HEK293 (cell line): ENCODE measurements at regions not wholly inside any gene's neighbourhood (a gene's known extent, or its start where the extent isn't known, plus 50 kb on each side); places are given as distances from the start of the nearest gene placed in this dataset.

ENCODE experiments used
- CTCF ChIA-PET: fragments of 350-600 bp; formaldehyde crosslinking; extraction: SDS; loops from one replicate; lab custom pipeline; 2021; ENCODE audit warnings: antibody characterized with exemption; lab: Yijun Ruan, JAX
- POLR2A ChIA-PET: fragments of 300-600 bp; formaldehyde crosslinking; extraction: SDS; loops from one replicate; lab custom pipeline; 2020; ENCODE audit warnings: antibody characterized with exemption, inconsistent platforms; lab: Yijun Ruan, JAX
- H3K27ac ChIP-seq: fragments of 200-500 bp; sonication (Bioruptor generic); 2 replicates; pipeline ENCODE4 v1.5.1; 2014; ENCODE audit warnings: low read depth, low read length, control low read depth, inconsistent platforms; ENCODE audit errors: extremely low read depth
- H3K36me3 ChIP-seq, 2 experiments: fragments of 200-500 bp in 1 of 2; sonication (Bioruptor generic) in 1 of 2; 1 replicate in 1 of 2; 2 replicates in 1 of 2; pipeline ENCODE4 v1.5.1; 2014 to 2017; ENCODE audit warnings: inconsistent platforms in 2 of 2, low read length in 2 of 2; ENCODE audit not compliant: control insufficient read depth in 2 of 2, insufficient read depth in 1 of 2
- H3K4me1 ChIP-seq: fragments of 200-500 bp; sonication (Bioruptor generic); 2 replicates; pipeline ENCODE4 v1.5.1; 2014; ENCODE audit warnings: mild to moderate bottlenecking, low read length, inconsistent platforms; ENCODE audit not compliant: control insufficient read depth, insufficient read depth
- H3K4me3 ChIP-seq: 2 replicates; pipeline ENCODE4 v1.5.1; 2011; ENCODE audit warnings: low read depth, mild to moderate bottlenecking, control low read depth, low read length, moderate library complexity
- H3K9me3 ChIP-seq: fragments of 200-500 bp; sonication (Bioruptor generic); 2 replicates; pipeline ENCODE4 v1.5.1; 2014; ENCODE audit warnings: low read depth, low read length, inconsistent platforms; ENCODE audit not compliant: control insufficient read depth, insufficient read depth
- KLF16 ChIP-seq: fragments of 450-650 bp; formaldehyde crosslinking; IDR thresholded peaks from 2 replicates; pipeline ENCODE4 v1.5.1; 2017; ENCODE audit warnings: missing biosample characterization, missing genetic modification characterization
- KLF7 ChIP-seq: fragments of 450-650 bp; formaldehyde crosslinking; IDR thresholded peaks from 2 replicates; pipeline ENCODE4 v1.5.1; 2016; ENCODE audit warnings: missing biosample characterization, missing genetic modification characterization, borderline replicate concordance
- MZF1 ChIP-seq: fragments of 450-650 bp; formaldehyde crosslinking; IDR thresholded peaks from 2 replicates; pipeline ENCODE4 v1.5.1; 2017; ENCODE audit warnings: missing biosample characterization, missing genetic modification characterization, borderline replicate concordance
- OSR2 ChIP-seq: fragments of 450-650 bp; formaldehyde crosslinking; IDR thresholded peaks from 2 replicates; pipeline ENCODE4 v1.5.1; 2016; ENCODE audit warnings: missing biosample characterization, missing genetic modification characterization
- TRIM28 ChIP-seq: IDR thresholded peaks from 2 replicates; pipeline ENCODE4 v1.6.1; 2011; ENCODE audit warnings: low read length, control low read depth, borderline replicate concordance
- ZIC2 ChIP-seq: fragments of 450-650 bp; formaldehyde crosslinking; IDR thresholded peaks from 2 replicates; pipeline ENCODE4 v1.5.1; 2016; ENCODE audit warnings: missing biosample characterization, missing genetic modification characterization
- ZNF132 ChIP-seq: fragments of 450-650 bp; formaldehyde crosslinking; IDR thresholded peaks from 2 replicates; pipeline ENCODE4 v1.5.1; 2017; ENCODE audit warnings: missing biosample characterization, missing genetic modification characterization, borderline replicate concordance
- ZNF211 ChIP-seq: fragments of 450-650 bp; formaldehyde crosslinking; IDR thresholded peaks from 2 replicates; pipeline ENCODE4 v1.5.1; 2016; ENCODE audit warnings: low read depth, missing biosample characterization, missing genetic modification characterization
- ZNF214 ChIP-seq: fragments of 450-650 bp; formaldehyde crosslinking; IDR thresholded peaks from 2 replicates; pipeline ENCODE4 v1.5.1; 2017; ENCODE audit warnings: missing biosample characterization, mild to moderate bottlenecking, missing genetic modification characterization, borderline replicate concordance
- ZNF221 ChIP-seq: fragments of 450-650 bp; formaldehyde crosslinking; IDR thresholded peaks from 2 replicates; pipeline ENCODE4 v1.5.1; 2017; ENCODE audit warnings: missing biosample characterization, missing genetic modification characterization, borderline replicate concordance
- ZNF311 ChIP-seq: fragments of 450-650 bp; formaldehyde crosslinking; IDR thresholded peaks from 2 replicates; pipeline ENCODE4 v1.5.1; 2017; ENCODE audit warnings: missing biosample characterization, missing genetic modification characterization, borderline replicate concordance
- ZNF366 ChIP-seq: fragments of 450-650 bp; formaldehyde crosslinking; conservative IDR thresholded peaks from 2 replicates; pipeline ENCODE4 v1.5.1; 2016; ENCODE audit warnings: missing biosample characterization, missing genetic modification characterization
- ZNF621 ChIP-seq: fragments of 450-650 bp; formaldehyde crosslinking; IDR thresholded peaks from 2 replicates; pipeline ENCODE4 v1.5.1; 2017; ENCODE audit warnings: missing biosample characterization, missing genetic modification characterization
- ZNF677 ChIP-seq: fragments of 450-650 bp; IDR thresholded peaks from 2 replicates; pipeline ENCODE4 v1.5.0; 2018; ENCODE audit warnings: missing biosample characterization, mild to moderate bottlenecking, missing genetic modification characterization, moderate library complexity
- ZNF747 ChIP-seq: fragments of 450-650 bp; formaldehyde crosslinking; IDR thresholded peaks from 2 replicates; pipeline ENCODE4 v1.5.1; 2016; ENCODE audit warnings: missing biosample characterization, missing genetic modification characterization
- TF ChIP-seq, protein P1 (sequence below): fragments of 450-650 bp; formaldehyde crosslinking; IDR thresholded peaks from 2 replicates; pipeline ENCODE4 v1.5.1; 2017; ENCODE audit warnings: missing biosample characterization, missing genetic modification characterization
- TF ChIP-seq, protein P2 (sequence below): fragments of 450-650 bp; formaldehyde crosslinking; IDR thresholded peaks from 2 replicates; pipeline ENCODE4 v1.5.1; 2016; ENCODE audit warnings: missing biosample characterization, missing genetic modification characterization
- TF ChIP-seq, protein P3 (sequence below): fragments of 450-650 bp; formaldehyde crosslinking; IDR thresholded peaks from 2 replicates; pipeline ENCODE4 v1.5.1; 2016; ENCODE audit warnings: missing biosample characterization, missing genetic modification characterization

DNA sequence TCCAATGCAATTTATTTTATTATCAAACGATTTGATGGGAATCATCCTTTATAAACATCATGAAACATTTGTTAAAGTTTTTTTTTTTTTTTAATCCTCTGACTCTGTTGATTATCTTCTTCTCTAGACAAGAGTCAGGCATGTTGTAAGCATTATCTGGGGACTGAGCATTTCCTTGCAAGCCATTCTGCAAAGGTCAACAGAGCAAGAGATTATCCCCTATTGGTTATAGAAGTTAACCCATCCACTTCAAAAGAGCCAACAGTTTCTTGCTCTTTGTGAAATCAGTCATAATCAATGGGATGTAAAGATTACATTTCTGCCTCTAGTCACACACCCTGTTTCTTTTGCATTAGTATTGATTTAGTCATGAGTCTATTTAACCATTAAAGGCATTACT lies 368.8 kb upstream of the ADGRL4 start (continued):
- TF ChIP-seq, protein P1, sequence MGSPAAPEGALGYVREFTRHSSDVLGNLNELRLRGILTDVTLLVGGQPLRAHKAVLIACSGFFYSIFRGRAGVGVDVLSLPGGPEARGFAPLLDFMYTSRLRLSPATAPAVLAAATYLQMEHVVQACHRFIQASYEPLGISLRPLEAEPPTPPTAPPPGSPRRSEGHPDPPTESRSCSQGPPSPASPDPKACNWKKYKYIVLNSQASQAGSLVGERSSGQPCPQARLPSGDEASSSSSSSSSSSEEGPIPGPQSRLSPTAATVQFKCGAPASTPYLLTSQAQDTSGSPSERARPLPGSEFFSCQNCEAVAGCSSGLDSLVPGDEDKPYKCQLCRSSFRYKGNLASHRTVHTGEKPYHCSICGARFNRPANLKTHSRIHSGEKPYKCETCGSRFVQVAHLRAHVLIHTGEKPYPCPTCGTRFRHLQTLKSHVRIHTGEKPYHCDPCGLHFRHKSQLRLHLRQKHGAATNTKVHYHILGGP (tag by site-specific recombination) = no peak
- TF ChIP-seq OSR2 (tag by site-specific recombination) (no peak), TRIM28 (no peak), ZNF132 (tag by site-specific recombination) (no peak), ZIC2 (tag by site-specific recombination) (no peak), ZNF677 (tag by site-specific recombination) (no peak), ZNF211 (tag by site-specific recombination) (no peak)
- TF ChIP-seq, protein P2, sequence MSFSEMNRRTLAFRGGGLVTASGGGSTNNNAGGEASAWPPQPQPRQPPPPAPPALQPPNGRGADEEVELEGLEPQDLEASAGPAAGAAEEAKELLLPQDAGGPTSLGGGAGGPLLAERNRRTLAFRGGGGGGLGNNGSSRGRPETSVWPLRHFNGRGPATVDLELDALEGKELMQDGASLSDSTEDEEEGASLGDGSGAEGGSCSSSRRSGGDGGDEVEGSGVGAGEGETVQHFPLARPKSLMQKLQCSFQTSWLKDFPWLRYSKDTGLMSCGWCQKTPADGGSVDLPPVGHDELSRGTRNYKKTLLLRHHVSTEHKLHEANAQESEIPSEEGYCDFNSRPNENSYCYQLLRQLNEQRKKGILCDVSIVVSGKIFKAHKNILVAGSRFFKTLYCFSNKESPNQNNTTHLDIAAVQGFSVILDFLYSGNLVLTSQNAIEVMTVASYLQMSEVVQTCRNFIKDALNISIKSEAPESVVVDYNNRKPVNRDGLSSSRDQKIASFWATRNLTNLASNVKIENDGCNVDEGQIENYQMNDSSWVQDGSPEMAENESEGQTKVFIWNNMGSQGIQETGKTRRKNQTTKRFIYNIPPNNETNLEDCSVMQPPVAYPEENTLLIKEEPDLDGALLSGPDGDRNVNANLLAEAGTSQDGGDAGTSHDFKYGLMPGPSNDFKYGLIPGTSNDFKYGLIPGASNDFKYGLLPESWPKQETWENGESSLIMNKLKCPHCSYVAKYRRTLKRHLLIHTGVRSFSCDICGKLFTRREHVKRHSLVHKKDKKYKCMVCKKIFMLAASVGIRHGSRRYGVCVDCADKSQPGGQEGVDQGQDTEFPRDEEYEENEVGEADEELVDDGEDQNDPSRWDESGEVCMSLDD = no peak

DNA sequence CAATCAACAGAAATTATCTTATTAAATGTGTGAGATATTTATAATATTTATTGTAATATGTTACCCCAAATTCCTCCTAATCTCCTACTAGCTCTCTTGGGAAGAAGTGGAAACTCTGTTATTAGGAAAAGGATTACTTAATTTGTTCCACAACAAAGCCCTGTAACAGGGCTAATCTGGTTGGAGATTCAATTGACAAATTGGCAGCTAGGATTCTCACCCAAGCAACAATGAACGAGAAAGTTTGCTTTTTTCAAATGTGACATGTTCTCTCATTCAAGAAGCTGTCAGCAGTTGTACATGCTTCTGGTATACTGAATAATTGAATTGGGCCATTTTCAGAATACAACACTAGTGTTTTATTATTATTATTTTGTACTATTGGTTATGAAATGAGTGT lies 367.9 kb upstream of the ADGRL4 start:
- no peak for TF ChIP-seq ZNF621
- TF ChIP-seq ZNF747 (tag by site-specific recombination) = no peak
- no peak for TF ChIP-seq KLF7 (tag by site-specific recombination)
- no peak for TF ChIP-seq MZF1
- TF ChIP-seq ZNF214 (tag by site-specific recombination) = no peak
- no peak for TF ChIP-seq KLF16 (tag by site-specific recombination)
- TF ChIP-seq ZNF221 (tag by site-specific recombination) = no peak
- TF ChIP-seq ZNF366 (tag by site-specific recombination) = no peak
- TF ChIP-seq, protein P3, sequence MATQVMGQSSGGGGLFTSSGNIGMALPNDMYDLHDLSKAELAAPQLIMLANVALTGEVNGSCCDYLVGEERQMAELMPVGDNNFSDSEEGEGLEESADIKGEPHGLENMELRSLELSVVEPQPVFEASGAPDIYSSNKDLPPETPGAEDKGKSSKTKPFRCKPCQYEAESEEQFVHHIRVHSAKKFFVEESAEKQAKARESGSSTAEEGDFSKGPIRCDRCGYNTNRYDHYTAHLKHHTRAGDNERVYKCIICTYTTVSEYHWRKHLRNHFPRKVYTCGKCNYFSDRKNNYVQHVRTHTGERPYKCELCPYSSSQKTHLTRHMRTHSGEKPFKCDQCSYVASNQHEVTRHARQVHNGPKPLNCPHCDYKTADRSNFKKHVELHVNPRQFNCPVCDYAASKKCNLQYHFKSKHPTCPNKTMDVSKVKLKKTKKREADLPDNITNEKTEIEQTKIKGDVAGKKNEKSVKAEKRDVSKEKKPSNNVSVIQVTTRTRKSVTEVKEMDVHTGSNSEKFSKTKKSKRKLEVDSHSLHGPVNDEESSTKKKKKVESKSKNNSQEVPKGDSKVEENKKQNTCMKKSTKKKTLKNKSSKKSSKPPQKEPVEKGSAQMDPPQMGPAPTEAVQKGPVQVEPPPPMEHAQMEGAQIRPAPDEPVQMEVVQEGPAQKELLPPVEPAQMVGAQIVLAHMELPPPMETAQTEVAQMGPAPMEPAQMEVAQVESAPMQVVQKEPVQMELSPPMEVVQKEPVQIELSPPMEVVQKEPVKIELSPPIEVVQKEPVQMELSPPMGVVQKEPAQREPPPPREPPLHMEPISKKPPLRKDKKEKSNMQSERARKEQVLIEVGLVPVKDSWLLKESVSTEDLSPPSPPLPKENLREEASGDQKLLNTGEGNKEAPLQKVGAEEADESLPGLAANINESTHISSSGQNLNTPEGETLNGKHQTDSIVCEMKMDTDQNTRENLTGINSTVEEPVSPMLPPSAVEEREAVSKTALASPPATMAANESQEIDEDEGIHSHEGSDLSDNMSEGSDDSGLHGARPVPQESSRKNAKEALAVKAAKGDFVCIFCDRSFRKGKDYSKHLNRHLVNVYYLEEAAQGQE (tag by site-specific recombination) = no peak
- no peak for TF ChIP-seq ZNF311
- TF ChIP-seq ZIC2 (tag by site-specific recombination) = no peak
- POLR2A ChIA-PET = no interaction called here

More for the DNA sequence above, 367.9 kb upstream of the ADGRL4 start:
- Histone ChIP-seq H3K36me3 (no peaks in the 10 kb centered on the region), H3K4me1 (no peaks in the 10 kb centered on the region), H3K27ac (no peak overlapping the region), H3K4me3 (no peak overlapping the region), H3K9me3 (no peaks in the 10 kb centered on the region)
- CTCF ChIA-PET = interaction anchor here (0.8 kb wide), 1 partner anchor 33 kb away, joined by 3 read pairs; no protein-coding TSS in a partner anchor
